Activated naive CD8-positive, alpha-beta T cell treated with anti-CD3 and anti-CD28 coated beads, Interleukin-2, amount 50 U/mL, for 24 hours (primary cell): ENCODE measurements at regions not wholly inside any gene's neighbourhood (a gene's known extent, or its start where the extent isn't known, plus 50 kb on each side); places are given as distances from the start of the nearest gene placed in this dataset.
"Not testable (repeated sequence)": the region's sequence is repeated elsewhere in the genome, so short reads cannot be mapped to it uniquely, and the experiment has no call there.

Experiments used
- ATAC-seq: fragments of 150-1000 bp; cut with Tn5 transposase; one replicate; pipeline ENCODE4 v1.10.0; 2021
- DNase-seq: peaks from one replicate; pipeline ENCODE4 v3.0.0; 2021
- H3K27ac Mint-ChIP-seq: one replicate; pipeline ENCODE4 v1.8.0; 2021; ENCODE audit warnings: mild to moderate bottlenecking, mixed read lengths
- H3K27me3 Mint-ChIP-seq: one replicate; pipeline ENCODE4 v1.8.0; 2021; ENCODE audit warnings: mixed read lengths
- H3K36me3 Mint-ChIP-seq: one replicate; pipeline ENCODE4 v1.8.0; 2021; ENCODE audit warnings: low read depth, mixed read lengths
- H3K4me1 Mint-ChIP-seq: one replicate; pipeline ENCODE4 v1.8.0; 2021; ENCODE audit warnings: mixed read lengths
- H3K4me3 Mint-ChIP-seq: one replicate; pipeline ENCODE4 v1.8.0; 2021; ENCODE audit warnings: mild to moderate bottlenecking, moderate library complexity, mixed read lengths
- H3K9me3 Mint-ChIP-seq: one replicate; pipeline ENCODE4 v1.8.0; 2021; ENCODE audit warnings: mixed read lengths

DNA sequence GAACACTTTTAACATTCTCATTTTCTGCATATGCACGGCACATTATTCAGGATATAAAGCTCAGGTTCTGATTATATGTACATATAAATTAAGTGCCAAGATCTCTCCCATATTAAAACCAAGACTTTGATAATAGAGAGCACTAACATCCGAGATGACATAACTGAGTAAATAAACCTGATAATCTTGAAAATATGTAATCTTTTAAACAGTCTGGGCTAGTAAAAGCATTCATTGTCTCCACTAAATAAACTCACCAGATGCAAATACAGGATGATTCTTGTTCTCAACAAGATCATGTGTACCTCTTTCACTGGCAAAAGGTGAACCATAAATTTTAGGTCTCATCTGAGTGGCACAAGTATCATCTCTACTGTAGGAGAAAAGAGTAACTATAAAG is 942.2 kb downstream of the TRAM1L1 start:
- no peaks in the 10 kb centered on the region for H3K4me1 Mint-ChIP-seq
- H3K27me3 Mint-ChIP-seq = no peaks in the 10 kb centered on the region
- no peak for DNase-seq
- H3K4me3 Mint-ChIP-seq = no peak overlapping the region
- H3K9me3 Mint-ChIP-seq = peaks cover 7% of the 10 kb centered on the region
- H3K36me3 Mint-ChIP-seq = no peaks in the 10 kb centered on the region
- no peak overlapping the region for H3K27ac Mint-ChIP-seq
- ATAC-seq = no peak

DNA sequence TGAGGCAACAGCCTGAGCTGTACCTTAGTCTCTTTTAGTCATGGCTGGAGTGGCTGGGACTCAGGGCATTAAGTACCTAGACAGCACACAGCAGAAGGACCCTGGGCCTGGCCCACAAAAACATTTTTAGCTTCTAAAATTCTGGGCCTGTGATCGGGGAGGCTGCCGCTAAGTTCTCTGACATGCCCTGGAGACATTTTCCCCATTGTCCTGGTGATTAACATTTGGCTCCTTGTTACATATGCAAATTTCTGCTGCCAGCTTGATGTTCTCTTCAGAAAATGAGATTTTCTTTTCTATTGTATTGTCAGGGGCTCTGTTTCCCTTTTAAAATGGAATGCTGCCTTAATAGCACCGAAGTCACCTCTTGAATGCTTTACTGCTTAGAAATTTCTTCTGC is 952.4 kb downstream of the TRAM1L1 start:
- H3K4me1 Mint-ChIP-seq = no peaks in the 10 kb centered on the region
- no peak for DNase-seq
- H3K27ac Mint-ChIP-seq = no peak overlapping the region
- H3K4me3 Mint-ChIP-seq = no peak overlapping the region
- H3K27me3 Mint-ChIP-seq = no peaks in the 10 kb centered on the region
- no peaks in the 10 kb centered on the region for H3K9me3 Mint-ChIP-seq
- H3K36me3 Mint-ChIP-seq = no peaks in the 10 kb centered on the region
- no peak for ATAC-seq

DNA sequence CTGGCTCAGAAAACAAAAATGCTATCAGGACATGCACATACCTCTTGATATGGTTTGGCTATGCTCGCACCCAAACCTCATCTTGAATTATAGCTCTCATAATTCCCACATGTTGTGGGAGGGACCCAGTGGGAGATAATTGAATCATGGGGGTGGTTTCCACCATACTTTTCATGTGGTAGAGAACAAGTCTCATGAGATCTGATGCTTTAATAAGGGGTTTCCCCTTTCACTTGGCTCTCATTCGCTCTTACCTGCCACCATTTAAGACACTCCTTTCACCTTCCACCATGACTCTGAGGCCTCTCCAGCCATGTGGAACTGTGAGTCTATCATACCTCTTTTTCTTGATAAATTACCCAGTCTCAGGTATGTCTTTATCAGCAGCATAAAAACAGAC is 958.6 kb downstream of the TRAM1L1 start:
- Mint-ChIP-seq H3K36me3 (no peaks in the 10 kb centered on the region), H3K9me3 (peaks cover 4% of the 10 kb centered on the region), H3K27ac (no peak overlapping the region), H3K4me3 (no peak overlapping the region), H3K27me3 (no peaks in the 10 kb centered on the region), H3K4me1 (no peaks in the 10 kb centered on the region)
- ATAC-seq (no peak), DNase-seq (no peak)

DNA sequence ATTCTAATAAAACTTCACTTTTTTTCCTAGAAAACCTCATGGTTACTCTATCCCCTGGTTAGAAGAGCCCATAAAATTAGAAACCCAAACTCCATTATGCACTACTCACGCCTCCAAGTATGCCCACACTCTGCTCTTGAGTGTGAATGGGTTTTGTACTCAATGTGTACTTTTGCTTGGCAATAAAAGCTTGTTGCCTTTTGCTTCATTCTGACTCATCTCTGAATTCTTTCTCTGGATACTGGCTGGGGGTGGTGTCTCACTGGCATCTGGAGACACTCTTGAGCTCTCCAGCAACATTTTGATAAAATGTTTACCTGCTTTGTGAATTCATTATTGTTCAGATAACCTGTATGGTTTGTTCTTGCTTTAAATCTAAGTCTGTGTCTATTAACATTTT is 963.3 kb downstream of the TRAM1L1 start:
- H3K27ac Mint-ChIP-seq = no peak overlapping the region
- no peak for ATAC-seq
- no peaks in the 10 kb centered on the region for H3K4me1 Mint-ChIP-seq
- H3K27me3 Mint-ChIP-seq = no peaks in the 10 kb centered on the region
- H3K4me3 Mint-ChIP-seq = no peak overlapping the region
- H3K36me3 Mint-ChIP-seq = no peaks in the 10 kb centered on the region
- DNase-seq = no peak
- peaks cover 4% of the 10 kb centered on the region for H3K9me3 Mint-ChIP-seq

DNA sequence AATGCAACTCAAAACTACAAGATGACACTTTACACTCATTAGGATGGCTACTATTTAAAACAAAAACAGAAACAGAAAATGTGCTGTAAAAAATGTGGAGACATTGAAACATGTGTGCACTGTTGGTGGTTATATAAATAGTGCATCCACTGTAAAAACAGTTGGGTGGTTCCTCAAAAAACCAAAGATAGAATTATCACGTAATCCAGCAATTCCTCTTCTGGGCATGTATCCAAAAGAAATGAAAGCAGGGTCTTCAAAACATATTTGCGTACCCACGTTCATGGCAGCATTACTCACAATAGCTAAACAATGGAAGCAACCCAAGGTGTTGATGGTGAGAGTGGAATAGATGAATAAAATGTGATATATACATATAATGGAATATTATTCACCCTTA is 967.2 kb downstream of the TRAM1L1 start:
- DNase-seq (no peak), ATAC-seq (no peak)
- no peaks in the 10 kb centered on the region for H3K36me3 Mint-ChIP-seq
- no peak overlapping the region for H3K27ac Mint-ChIP-seq
- H3K27me3 Mint-ChIP-seq = no peaks in the 10 kb centered on the region
- peaks cover 9% of the 10 kb centered on the region for H3K9me3 Mint-ChIP-seq
- H3K4me3 Mint-ChIP-seq = no peak overlapping the region
- H3K4me1 Mint-ChIP-seq = no peaks in the 10 kb centered on the region

DNA sequence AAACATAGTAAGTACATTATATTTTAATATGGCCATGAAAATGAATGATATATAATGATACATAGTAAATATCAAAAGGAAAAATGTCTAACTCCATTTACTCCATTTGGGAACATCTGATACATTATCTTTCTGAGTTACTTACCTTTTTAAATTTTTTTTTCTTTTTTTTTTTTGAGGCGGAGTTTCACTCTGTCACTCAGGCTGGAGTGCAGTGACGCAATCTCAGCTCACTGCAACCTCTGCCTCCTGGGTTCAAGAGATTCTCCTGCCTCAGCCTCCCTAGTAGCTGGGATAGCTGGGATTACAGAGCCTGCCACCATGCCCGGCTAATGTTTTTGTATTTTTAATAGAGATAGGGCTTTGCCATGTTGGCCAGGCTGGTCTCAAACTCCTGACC is 972.5 kb downstream of the TRAM1L1 start:
- H3K27ac Mint-ChIP-seq, H3K27me3 Mint-ChIP-seq, H3K9me3 Mint-ChIP-seq, H3K4me1 Mint-ChIP-seq, ATAC-seq, H3K4me3 Mint-ChIP-seq, H3K36me3 Mint-ChIP-seq, DNase-seq: not testable (repeated sequence)

DNA sequence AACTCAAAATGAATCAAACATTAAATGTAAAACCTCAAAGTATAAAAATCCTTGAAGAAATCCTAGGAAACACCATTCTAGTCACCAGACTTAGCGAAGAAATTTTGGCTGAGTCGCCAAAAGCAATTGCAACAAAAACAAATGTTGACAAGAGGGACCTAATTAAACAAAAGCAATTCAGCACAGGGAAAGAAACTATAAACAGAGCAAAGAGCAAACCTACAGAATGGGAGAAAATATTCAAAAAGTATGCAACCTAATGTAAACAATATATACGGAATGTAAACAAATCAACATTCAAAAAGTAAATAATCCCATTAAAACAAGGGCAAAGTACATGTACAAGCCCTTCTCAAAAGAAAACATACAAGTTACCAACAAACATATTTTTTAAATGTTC is 974.7 kb downstream of the TRAM1L1 start:
- Mint-ChIP-seq H3K4me3 (no peak overlapping the region), H3K9me3 (peaks cover 2% of the 10 kb centered on the region), H3K27me3 (no peaks in the 10 kb centered on the region), H3K27ac (no peak overlapping the region), H3K36me3 (no peaks in the 10 kb centered on the region), H3K4me1 (no peaks in the 10 kb centered on the region)
- no peak for DNase-seq
- no peak for ATAC-seq

DNA sequence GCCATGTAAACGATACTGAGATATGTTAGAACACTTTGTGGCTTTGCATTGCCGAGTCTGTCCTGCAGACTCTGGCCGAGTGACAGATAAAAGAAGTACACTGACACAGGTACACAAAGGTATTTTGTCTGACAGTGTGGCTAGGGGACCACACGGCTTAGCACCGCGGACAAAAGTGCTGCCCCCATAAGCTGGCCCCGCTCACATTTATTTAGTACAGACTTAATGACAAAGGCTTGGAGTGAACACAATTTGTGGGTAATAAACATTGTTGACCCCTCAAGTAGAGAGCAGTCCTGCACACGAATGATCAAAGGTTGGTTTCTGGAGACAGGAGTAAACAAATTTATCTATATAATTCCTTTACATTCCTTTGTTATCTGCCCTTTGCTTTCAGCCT is 976.8 kb downstream of the TRAM1L1 start:
- no peaks in the 10 kb centered on the region for H3K4me1 Mint-ChIP-seq
- no peak overlapping the region for H3K27ac Mint-ChIP-seq
- no peak overlapping the region for H3K4me3 Mint-ChIP-seq
- no peak for DNase-seq
- no peaks in the 10 kb centered on the region for H3K27me3 Mint-ChIP-seq
- H3K9me3 Mint-ChIP-seq = no peaks in the 10 kb centered on the region
- no peak for ATAC-seq
- H3K36me3 Mint-ChIP-seq = no peaks in the 10 kb centered on the region

DNA sequence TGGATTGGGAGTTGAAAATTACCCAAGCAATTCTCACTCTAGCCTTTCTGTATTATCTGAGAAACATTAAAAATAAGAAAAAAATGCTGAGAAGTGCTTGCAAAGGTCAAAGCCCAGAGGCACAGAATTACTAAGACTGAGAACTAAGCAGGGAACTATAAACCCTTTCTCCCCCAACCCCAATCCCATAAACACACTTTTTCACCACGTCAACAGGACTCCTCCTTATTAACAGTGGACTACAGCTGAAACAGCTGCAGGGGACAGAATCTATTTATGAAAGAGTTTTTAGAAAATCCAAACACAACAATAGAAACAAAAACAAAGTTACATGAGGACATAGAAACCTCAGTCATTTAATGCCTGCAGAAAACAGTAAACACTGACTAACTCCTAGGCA is 984.1 kb downstream of the TRAM1L1 start:
- Mint-ChIP-seq H3K36me3 (peaks cover 2% of the 10 kb centered on the region), H3K4me3 (no peak overlapping the region), H3K27me3 (no peaks in the 10 kb centered on the region), H3K9me3 (peaks cover 19% of the 10 kb centered on the region), H3K27ac (no peak overlapping the region), H3K4me1 (no peaks in the 10 kb centered on the region)
- ATAC-seq (no peak), DNase-seq (no peak)

DNA sequence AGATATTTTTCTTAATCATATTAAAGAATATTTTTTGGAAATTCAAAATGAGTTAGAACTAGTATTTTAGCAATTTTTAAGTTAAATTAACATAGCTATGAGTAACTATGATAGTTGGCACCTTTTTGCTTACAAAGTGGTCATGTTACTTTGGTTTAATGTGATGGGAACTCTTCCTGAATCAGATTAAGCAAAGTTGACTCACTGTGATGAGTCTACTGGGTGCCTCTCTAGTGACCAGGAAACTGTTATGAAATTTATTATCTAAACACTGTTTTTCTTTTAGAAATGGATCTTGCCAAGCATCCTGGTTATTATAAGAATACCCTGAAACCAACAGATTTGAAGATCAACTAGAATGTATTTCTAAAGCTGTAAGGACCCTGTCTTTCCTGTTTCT is 985.8 kb downstream of the TRAM1L1 start:
- ATAC-seq (no peak), DNase-seq (no peak)
- Mint-ChIP-seq H3K4me1 (no peaks in the 10 kb centered on the region), H3K36me3 (peaks cover 2% of the 10 kb centered on the region), H3K4me3 (no peak overlapping the region), H3K27ac (no peak overlapping the region), H3K27me3 (no peaks in the 10 kb centered on the region), H3K9me3 (peaks cover 25% of the 10 kb centered on the region)

DNA sequence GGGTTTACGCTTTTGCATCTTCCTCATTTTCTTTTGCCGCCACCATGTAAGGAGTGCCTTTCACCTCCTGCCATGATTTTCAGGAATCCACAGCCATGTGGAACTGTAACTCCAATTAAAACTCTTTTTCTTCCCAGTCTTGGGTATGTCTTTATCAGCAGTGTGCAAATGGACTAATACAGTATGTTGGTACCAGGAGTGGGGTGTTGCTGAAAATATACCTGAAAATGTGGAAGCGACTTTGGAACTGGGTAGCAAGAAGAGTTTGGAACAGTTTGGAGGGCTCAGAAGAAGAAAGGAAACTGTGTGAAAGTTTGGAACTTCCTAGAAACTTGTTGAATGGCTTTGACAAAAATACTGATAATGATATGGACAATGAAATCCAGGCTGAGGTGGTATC is 983.9 kb upstream of the NDST4 start:
- H3K27ac Mint-ChIP-seq, DNase-seq, H3K36me3 Mint-ChIP-seq, H3K4me1 Mint-ChIP-seq, H3K27me3 Mint-ChIP-seq, ATAC-seq, H3K4me3 Mint-ChIP-seq: not testable (repeated sequence)
- peaks cover 25% of the 10 kb centered on the region for H3K9me3 Mint-ChIP-seq

DNA sequence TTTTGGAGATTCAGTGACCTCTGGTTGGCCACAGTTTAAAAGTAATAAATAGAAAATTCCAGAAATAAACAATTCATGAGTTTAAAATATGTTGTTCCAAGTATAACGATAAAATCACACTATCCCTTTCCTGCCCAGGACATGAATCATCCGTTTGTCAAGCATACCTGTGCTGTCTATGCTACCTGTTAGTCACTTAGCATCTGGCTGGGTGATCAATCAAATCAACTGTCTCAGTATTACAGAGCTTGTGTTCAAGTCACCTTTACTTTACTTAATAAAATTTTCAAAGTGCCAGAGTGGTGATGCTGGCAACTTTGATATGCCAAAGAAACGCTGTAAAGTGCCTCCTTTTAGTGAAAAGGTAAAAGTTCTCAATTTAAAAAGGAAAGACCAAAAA is 979.5 kb upstream of the NDST4 start:
- Mint-ChIP-seq H3K4me3 (no peak overlapping the region), H3K27me3 (no peaks in the 10 kb centered on the region), H3K9me3 (peaks cover 21% of the 10 kb centered on the region), H3K36me3 (peaks cover 2% of the 10 kb centered on the region), H3K4me1 (no peaks in the 10 kb centered on the region), H3K27ac (no peak overlapping the region)
- DNase-seq = no peak
- no peak for ATAC-seq

DNA sequence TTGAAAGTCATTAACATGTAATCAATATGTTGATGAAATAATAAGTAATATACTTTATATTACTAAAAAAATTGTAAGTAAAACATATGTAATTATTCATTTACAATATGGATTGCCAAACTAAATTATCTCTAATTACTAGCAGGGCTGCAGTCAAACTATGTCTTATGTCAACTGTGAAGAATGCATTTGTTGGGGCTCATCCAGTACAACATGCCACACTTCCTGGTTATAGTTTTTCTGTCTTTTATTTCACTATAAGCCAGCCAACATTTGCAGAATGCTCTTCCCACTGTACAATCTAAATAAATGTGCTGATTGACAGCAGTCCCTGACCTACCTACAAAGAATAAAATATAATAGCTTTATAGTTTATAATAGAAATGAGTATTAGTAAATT is 975.4 kb upstream of the NDST4 start:
- Mint-ChIP-seq H3K4me3 (no peak overlapping the region), H3K36me3 (no peaks in the 10 kb centered on the region), H3K9me3 (no peaks in the 10 kb centered on the region), H3K27ac (no peak overlapping the region), H3K4me1 (no peaks in the 10 kb centered on the region), H3K27me3 (no peaks in the 10 kb centered on the region)
- DNase-seq (no peak), ATAC-seq (no peak)

DNA sequence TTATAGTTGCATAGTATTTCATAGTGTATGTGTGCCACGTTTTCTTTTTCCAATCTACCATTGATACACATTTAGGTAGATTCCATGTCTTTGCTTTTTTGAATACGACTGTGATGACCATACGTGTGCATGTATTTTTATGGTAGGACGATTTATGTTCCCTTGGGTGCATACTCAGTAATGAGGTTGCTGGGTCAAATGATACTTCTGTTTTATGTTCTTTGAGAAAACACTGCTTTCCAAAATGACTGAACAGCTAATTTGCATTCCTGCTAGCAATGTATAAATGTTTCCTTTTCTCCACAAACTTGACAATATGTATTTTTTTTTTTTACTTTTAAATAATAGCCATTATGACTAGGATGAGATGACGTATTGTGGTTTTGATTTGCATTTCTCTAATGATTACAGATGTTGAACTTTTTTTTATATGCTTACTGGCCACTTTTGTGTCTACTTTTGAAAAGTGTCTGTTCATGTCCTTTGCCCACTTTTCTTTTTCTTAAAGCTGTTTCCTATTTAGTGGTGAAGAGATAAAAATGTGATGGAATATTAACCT is 969.5 kb upstream of the NDST4 start:
- Mint-ChIP-seq H3K27ac (no peak overlapping the region), H3K27me3 (no peaks in the 10 kb centered on the region), H3K4me1 (no peaks in the 10 kb centered on the region), H3K9me3 (peaks cover 13% of the 10 kb centered on the region), H3K4me3 (no peak overlapping the region), H3K36me3 (no peaks in the 10 kb centered on the region)
- ATAC-seq = no peak
- DNase-seq = no peak

DNA sequence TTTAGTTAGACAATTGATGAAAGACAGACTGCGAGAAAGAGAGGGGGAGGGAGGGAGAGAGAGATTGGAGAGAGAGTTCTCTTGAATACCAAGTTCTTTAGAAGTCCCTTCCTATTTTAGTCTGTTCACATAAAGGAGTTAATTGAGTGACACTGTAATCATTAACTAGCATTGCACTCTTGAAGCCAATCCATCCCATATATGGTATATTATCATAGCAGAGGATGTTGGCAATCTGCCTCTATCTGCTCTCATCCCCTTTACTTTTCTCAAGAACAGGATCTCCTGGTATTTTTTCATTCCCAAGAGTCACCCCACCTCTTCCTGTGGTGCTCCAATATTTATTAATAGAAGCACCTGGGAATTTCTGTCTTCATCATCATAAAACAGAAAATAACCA is 959.6 kb upstream of the NDST4 start:
- DNase-seq (no peak), ATAC-seq (no peak)
- Mint-ChIP-seq H3K36me3 (no peaks in the 10 kb centered on the region), H3K9me3 (peaks cover 4% of the 10 kb centered on the region), H3K27me3 (no peaks in the 10 kb centered on the region), H3K27ac (no peak overlapping the region), H3K4me1 (no peaks in the 10 kb centered on the region), H3K4me3 (no peak overlapping the region)

DNA sequence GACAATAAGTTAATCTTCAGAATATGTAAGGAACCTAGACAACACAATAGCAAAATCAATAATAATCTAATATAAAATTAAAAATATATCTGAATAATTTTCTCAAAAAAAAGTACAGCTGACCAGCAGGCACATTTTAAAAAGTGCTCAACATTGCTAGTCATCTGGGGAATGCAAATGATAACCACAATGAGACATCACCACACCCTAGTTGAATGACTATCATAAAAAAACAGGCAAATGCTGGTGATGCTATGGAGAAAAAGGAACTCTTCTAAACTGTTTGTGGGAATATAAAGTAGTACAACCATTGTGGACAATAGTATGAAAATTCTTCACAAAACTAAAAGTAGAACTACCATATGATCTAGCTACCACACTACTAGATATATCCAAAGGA is 956.9 kb upstream of the NDST4 start:
- Mint-ChIP-seq H3K36me3 (no peaks in the 10 kb centered on the region), H3K27ac (no peak overlapping the region), H3K9me3 (peaks cover 4% of the 10 kb centered on the region), H3K4me3 (no peak overlapping the region), H3K4me1 (no peaks in the 10 kb centered on the region), H3K27me3 (no peaks in the 10 kb centered on the region)
- DNase-seq (no peak), ATAC-seq (no peak)
